Effector memory CD8-positive, alpha-beta T cell (primary cell): ENCODE measurements at regions not wholly inside any gene's neighbourhood (a gene's known extent, or its start where the extent isn't known, plus 50 kb on each side); places are given as distances from the start of the nearest gene placed in this dataset.

Experiments
- ATAC-seq: fragments of 150-1000 bp; cut with Tn5 transposase; replicated peaks from 2 replicates; pipeline ENCODE4 v1.10.0; 2021; ENCODE audit warnings: mild to moderate bottlenecking, moderate library complexity
- DNase-seq, 3 experiments: peaks; one replicate each; pipeline ENCODE4 v3.0.0; 2021
- H3K27ac Mint-ChIP-seq, 2 donors: one replicate each; pipeline ENCODE4 v1.8.0; 2022; ENCODE audit warnings: mild to moderate bottlenecking in 2 of 2, mixed read lengths in 2 of 2, moderate library complexity in 2 of 2
- H3K27me3 Mint-ChIP-seq, 2 donors: one replicate each; pipeline ENCODE4 v1.8.0; 2022; ENCODE audit warnings: mixed read lengths in 2 of 2
- H3K36me3 Mint-ChIP-seq: one replicate; pipeline ENCODE4 v1.8.0; 2022; ENCODE audit warnings: mild to moderate bottlenecking, moderate library complexity, mixed read lengths; ENCODE audit not compliant: insufficient read depth
- H3K4me1 Mint-ChIP-seq, 2 donors: one replicate each; pipeline ENCODE4 v1.8.0; 2022; ENCODE audit warnings: low read depth in 2 of 2, mixed read lengths in 2 of 2
- H3K4me3 Mint-ChIP-seq, 2 donors: one replicate each; pipeline ENCODE4 v1.8.0; 2022; ENCODE audit warnings: mild to moderate bottlenecking in 2 of 2, mixed read lengths in 2 of 2, moderate library complexity in 2 of 2
- H3K9me3 Mint-ChIP-seq, 2 donors: one replicate each; pipeline ENCODE4 v1.8.0; 2022; ENCODE audit warnings: mixed read lengths in 2 of 2

GRCh38 chr17:77604301-77604972, 354.1 kb upstream of the TNRC6C start:
- no peaks in the 10 kb centered on the region for H3K36me3 Mint-ChIP-seq
- H3K4me1 Mint-ChIP-seq = peaks cover 4 to 6% of the 10 kb centered on the region in 2 donors
- DNase-seq (no peak), ATAC-seq (no peak)
- H3K27me3 Mint-ChIP-seq = peaks cover 0 to 21% of the 10 kb centered on the region in 2 donors
- H3K4me3 Mint-ChIP-seq = no peak overlapping the region
- H3K27ac Mint-ChIP-seq = no peak overlapping the region
- H3K9me3 Mint-ChIP-seq = no peaks in the 10 kb centered on the region

GRCh38 chr17:77604973-77605313, 353.6 kb upstream of the TNRC6C start:
- Mint-ChIP-seq H3K4me1 (peaks cover 6 to 8% of the 10 kb centered on the region in 2 donors), H3K36me3 (no peaks in the 10 kb centered on the region), H3K9me3 (no peaks in the 10 kb centered on the region), H3K4me3 (no peak overlapping the region), H3K27ac (no peak overlapping the region), H3K27me3 (peaks cover 0 to 21% of the 10 kb centered on the region in 2 donors)
- ATAC-seq (no peak), DNase-seq (no peak)

GRCh38 chr17:77606146-77606864, 352.2 kb upstream of the TNRC6C start:
- H3K27ac Mint-ChIP-seq = no peak overlapping the region
- peaks cover 0 to 15% of the 10 kb centered on the region in 2 donors for H3K27me3 Mint-ChIP-seq
- DNase-seq = no peak
- H3K9me3 Mint-ChIP-seq = no peaks in the 10 kb centered on the region
- no peak overlapping the region for H3K4me3 Mint-ChIP-seq
- ATAC-seq = no peak
- H3K4me1 Mint-ChIP-seq = peaks cover 8 to 16% of the 10 kb centered on the region in 2 donors
- no peaks in the 10 kb centered on the region for H3K36me3 Mint-ChIP-seq

- Mint-ChIP-seq H3K4me1 (peaks cover 7 to 16% of the 10 kb centered on the region in 2 donors), H3K9me3 (no peaks in the 10 kb centered on the region), H3K27me3 (peaks cover 0 to 10% of the 10 kb centered on the region in 2 donors), H3K4me3 (no peak overlapping the region), H3K36me3 (no peaks in the 10 kb centered on the region), H3K27ac (no peak overlapping the region)
- DNase-seq (no peak), ATAC-seq (no peak)
These were observed 351.7 kb upstream of the TNRC6C start for GRCh38 chr17:77606865-77607210.

GRCh38 chr17:77607606-77608005, 350.9 kb upstream of the TNRC6C start:
- peaks cover 7 to 16% of the 10 kb centered on the region in 2 donors for H3K4me1 Mint-ChIP-seq
- peaks cover 0 to 2% of the 10 kb centered on the region in 2 donors for H3K27me3 Mint-ChIP-seq
- peak overlapping the region in 1 of 2 donors; percentile 42 for H3K27ac Mint-ChIP-seq
- H3K9me3 Mint-ChIP-seq = no peaks in the 10 kb centered on the region
- no peaks in the 10 kb centered on the region for H3K36me3 Mint-ChIP-seq
- no peak overlapping the region for H3K4me3 Mint-ChIP-seq
- ATAC-seq = no peak
- DNase-seq = no peak

GRCh38 chr17:77608431-77608830, 350.1 kb upstream of the TNRC6C start:
- H3K27ac Mint-ChIP-seq = no peak overlapping the region
- peaks cover 0 to 2% of the 10 kb centered on the region in 2 donors for H3K27me3 Mint-ChIP-seq
- H3K36me3 Mint-ChIP-seq = no peaks in the 10 kb centered on the region
- peaks cover 7 to 16% of the 10 kb centered on the region in 2 donors for H3K4me1 Mint-ChIP-seq
- no peak overlapping the region for H3K4me3 Mint-ChIP-seq
- H3K9me3 Mint-ChIP-seq = no peaks in the 10 kb centered on the region
- ATAC-seq = no peak
- DNase-seq = no peak

- H3K4me1 Mint-ChIP-seq = peaks cover 7 to 16% of the 10 kb centered on the region in 2 donors
- DNase-seq (peak; percentile 17 to 40 (median 31)), ATAC-seq (peak; percentile 93)
- H3K9me3 Mint-ChIP-seq = no peaks in the 10 kb centered on the region
- peak overlapping the region; percentile 70 to 86 for H3K27ac Mint-ChIP-seq
- H3K27me3 Mint-ChIP-seq = peaks cover 0 to 10% of the 10 kb centered on the region in 2 donors
- no peaks in the 10 kb centered on the region for H3K36me3 Mint-ChIP-seq
- peak overlapping the region; percentile 47 to 77 for H3K4me3 Mint-ChIP-seq
These were observed 348.7 kb upstream of the TNRC6C start for GRCh38 chr17:77609553-77610517.

GRCh38 chr17:77610518-77610893, 348.0 kb upstream of the TNRC6C start:
- peaks cover 0 to 10% of the 10 kb centered on the region in 2 donors for H3K27me3 Mint-ChIP-seq
- peaks cover 7 to 16% of the 10 kb centered on the region in 2 donors for H3K4me1 Mint-ChIP-seq
- no peaks in the 10 kb centered on the region for H3K36me3 Mint-ChIP-seq
- no peaks in the 10 kb centered on the region for H3K9me3 Mint-ChIP-seq
- ATAC-seq (peak; percentile 33), DNase-seq (no peak)
- H3K27ac Mint-ChIP-seq = peak overlapping the region; percentile 70 to 86
- H3K4me3 Mint-ChIP-seq = peak overlapping the region; percentile 47 to 77

- Mint-ChIP-seq H3K27me3 (peaks cover 0 to 12% of the 10 kb centered on the region in 2 donors), H3K36me3 (no peaks in the 10 kb centered on the region), H3K4me3 (peak overlapping the region; percentile 47 to 77), H3K4me1 (peaks cover 7 to 16% of the 10 kb centered on the region in 2 donors), H3K9me3 (no peaks in the 10 kb centered on the region), H3K27ac (peak overlapping the region; percentile 70 to 86)
- ATAC-seq (no peak), DNase-seq (no peak)
These were observed 347.5 kb upstream of the TNRC6C start for GRCh38 chr17:77610972-77611521.

GRCh38 chr17:77611791-77612502, 346.6 kb upstream of the TNRC6C start:
- H3K4me3 Mint-ChIP-seq = peak overlapping the region in 1 of 2 donors; percentile 29
- no peak for DNase-seq
- no peak for ATAC-seq
- H3K27me3 Mint-ChIP-seq = peaks cover 0 to 21% of the 10 kb centered on the region in 2 donors
- peaks cover 7 to 16% of the 10 kb centered on the region in 2 donors for H3K4me1 Mint-ChIP-seq
- H3K9me3 Mint-ChIP-seq = no peaks in the 10 kb centered on the region
- no peak overlapping the region for H3K27ac Mint-ChIP-seq
- peaks cover 2% of the 10 kb centered on the region for H3K36me3 Mint-ChIP-seq

GRCh38 chr17:77613218-77613617, 345.3 kb upstream of the TNRC6C start:
- ATAC-seq (no peak), DNase-seq (no peak)
- peaks cover 2% of the 10 kb centered on the region for H3K36me3 Mint-ChIP-seq
- H3K4me3 Mint-ChIP-seq = no peak overlapping the region
- no peaks in the 10 kb centered on the region for H3K9me3 Mint-ChIP-seq
- H3K4me1 Mint-ChIP-seq = peaks cover 12 to 23% of the 10 kb centered on the region in 2 donors
- peaks cover 0 to 33% of the 10 kb centered on the region in 2 donors for H3K27me3 Mint-ChIP-seq
- no peak overlapping the region for H3K27ac Mint-ChIP-seq

GRCh38 chr17:77613627-77614026, 344.9 kb upstream of the TNRC6C start:
- Mint-ChIP-seq H3K4me3 (no peak overlapping the region), H3K36me3 (peaks cover 2% of the 10 kb centered on the region), H3K9me3 (no peaks in the 10 kb centered on the region), H3K27me3 (peaks cover 0 to 38% of the 10 kb centered on the region in 2 donors), H3K4me1 (peaks cover 16 to 27% of the 10 kb centered on the region in 2 donors), H3K27ac (no peak overlapping the region)
- DNase-seq (no peak), ATAC-seq (no peak)
